C4-2B (cell line): ENCODE measurements at regions not wholly inside any gene's neighbourhood (a gene's known extent, or its start where the extent isn't known, plus 50 kb on each side); places are given as distances from the start of the nearest gene placed in this dataset.

Experiments
- H3K27ac ChIP-seq: fragments of 450-650 bp; 2 replicates; pipeline ENCODE4 v1.5.1; 2017
- CTCF ChIP-seq: fragments of 450-650 bp; conservative IDR thresholded peaks from 2 replicates; pipeline ENCODE4 v1.5.1; 2017; ENCODE audit warnings: mild to moderate bottlenecking
- ZFX ChIP-seq: fragments of 450-650 bp; IDR thresholded peaks from 2 replicates; pipeline ENCODE4 v1.6.1; 2017

DNA sequence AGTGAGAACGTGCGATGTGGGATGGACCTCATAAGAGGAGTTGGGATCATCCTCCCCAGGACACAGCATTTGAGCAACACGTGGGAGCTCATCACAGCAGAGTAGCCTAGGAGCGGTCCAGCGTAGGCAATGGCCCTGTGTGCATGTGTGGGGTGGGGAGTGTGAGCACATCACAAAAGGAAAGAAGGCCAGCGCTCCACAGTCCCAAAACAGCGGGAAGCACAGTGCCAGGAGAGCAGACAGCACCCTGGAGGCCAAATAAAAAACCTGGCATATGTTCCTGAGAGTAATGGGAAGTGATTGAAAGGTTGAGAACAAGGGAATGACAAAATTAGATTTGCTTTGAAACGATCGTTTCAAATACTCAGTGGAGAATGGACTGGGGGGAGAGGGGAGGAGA lies 226.0 kb downstream of the C7orf25 start:
- no peak for TF ChIP-seq ZFX
- TF ChIP-seq CTCF, result no peak
- H3K27ac ChIP-seq, result no peak overlapping the region

- no peak overlapping the region for H3K27ac ChIP-seq
- TF ChIP-seq CTCF (no peak), ZFX (no peak)
These were observed 233.8 kb downstream of the C7orf25 start for GRCh38 chr7:42677751-42678699.

DNA sequence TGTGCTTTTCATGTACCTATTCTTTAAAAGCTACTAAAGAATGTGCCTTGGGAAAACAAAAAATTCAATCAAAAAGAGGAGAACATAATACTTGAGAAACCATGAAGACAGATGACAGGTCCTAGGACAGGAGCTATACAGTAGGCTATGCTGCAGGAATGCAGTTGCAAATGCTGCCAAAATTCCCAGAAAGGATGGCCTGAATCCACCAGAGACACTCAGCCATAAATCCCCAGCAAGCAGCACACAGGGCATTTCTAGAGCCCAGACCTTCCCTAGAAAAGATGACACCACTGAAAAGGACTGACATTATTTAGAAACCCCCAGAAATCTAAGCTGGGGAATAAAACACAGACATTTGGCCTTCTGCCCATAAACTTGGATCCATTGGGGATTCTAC lies 237.3 kb downstream of the C7orf25 start:
- H3K27ac ChIP-seq, result no peak overlapping the region
- TF ChIP-seq ZFX (no peak), CTCF (no peak)

DNA sequence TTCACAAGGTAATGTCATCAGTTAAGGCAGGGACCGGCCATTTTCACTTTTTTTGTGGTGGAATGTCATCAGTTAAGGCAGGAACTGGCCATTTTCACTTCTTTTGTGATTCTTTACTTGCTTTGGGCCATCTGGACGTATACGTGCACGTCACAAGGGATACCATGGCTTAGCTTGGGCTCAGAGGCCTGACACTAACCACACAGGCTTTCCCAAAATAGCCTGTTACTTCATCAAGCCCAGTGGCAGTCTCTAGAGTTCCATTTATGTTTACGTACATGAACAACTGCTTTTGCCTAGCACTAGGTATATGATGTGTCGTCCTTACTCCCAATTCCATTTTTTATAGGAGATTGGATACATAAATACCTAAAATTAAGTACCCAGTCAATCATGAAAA lies 237.9 kb downstream of the C7orf25 start:
- H3K27ac ChIP-seq, result no peak overlapping the region
- TF ChIP-seq ZFX, result no peak
- no peak for TF ChIP-seq CTCF

- no peak overlapping the region for H3K27ac ChIP-seq
- TF ChIP-seq CTCF (no peak), ZFX (no peak)
These were observed 239.4 kb downstream of the C7orf25 start for GRCh38 chr7:42672339-42672999.

GRCh38 chr7:42671627-42672026 lies 240.2 kb downstream of the C7orf25 start:
- TF ChIP-seq CTCF, result no peak
- no peak for TF ChIP-seq ZFX
- no peak overlapping the region for H3K27ac ChIP-seq

GRCh38 chr7:42666994-42667393 lies 244.9 kb downstream of the C7orf25 start:
- TF ChIP-seq ZFX (no peak), CTCF (no peak)
- H3K27ac ChIP-seq, result no peak overlapping the region
